ENCODE measurements at regions not wholly inside any gene's neighbourhood (a gene's known extent, or its start where the extent isn't known, plus 50 kb on each side); places are given as distances from the start of the nearest gene placed in this dataset.

DNA sequence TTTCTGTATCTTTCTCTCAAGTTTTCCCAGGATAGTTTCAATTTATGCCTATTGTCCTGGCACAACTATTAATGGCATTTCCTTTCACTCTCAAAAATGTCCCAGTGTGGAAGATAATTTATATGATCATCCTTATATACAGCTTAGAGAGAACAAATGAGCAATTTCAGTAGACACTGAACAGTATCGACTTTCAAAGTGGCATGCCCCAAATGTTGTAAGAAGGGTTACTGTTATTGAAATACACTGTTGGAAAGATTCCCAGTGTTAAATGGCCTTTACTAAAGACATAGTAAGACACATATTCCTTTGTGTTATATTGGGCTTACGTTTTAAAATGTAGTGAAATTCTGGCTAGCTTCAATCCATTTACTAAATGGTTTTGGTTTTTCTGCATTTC lies 202.3 kb upstream of the CDKN3 start:
- TF ChIP-seq, protein P1, sequence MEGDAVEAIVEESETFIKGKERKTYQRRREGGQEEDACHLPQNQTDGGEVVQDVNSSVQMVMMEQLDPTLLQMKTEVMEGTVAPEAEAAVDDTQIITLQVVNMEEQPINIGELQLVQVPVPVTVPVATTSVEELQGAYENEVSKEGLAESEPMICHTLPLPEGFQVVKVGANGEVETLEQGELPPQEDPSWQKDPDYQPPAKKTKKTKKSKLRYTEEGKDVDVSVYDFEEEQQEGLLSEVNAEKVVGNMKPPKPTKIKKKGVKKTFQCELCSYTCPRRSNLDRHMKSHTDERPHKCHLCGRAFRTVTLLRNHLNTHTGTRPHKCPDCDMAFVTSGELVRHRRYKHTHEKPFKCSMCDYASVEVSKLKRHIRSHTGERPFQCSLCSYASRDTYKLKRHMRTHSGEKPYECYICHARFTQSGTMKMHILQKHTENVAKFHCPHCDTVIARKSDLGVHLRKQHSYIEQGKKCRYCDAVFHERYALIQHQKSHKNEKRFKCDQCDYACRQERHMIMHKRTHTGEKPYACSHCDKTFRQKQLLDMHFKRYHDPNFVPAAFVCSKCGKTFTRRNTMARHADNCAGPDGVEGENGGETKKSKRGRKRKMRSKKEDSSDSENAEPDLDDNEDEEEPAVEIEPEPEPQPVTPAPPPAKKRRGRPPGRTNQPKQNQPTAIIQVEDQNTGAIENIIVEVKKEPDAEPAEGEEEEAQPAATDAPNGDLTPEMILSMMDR (conservative IDR thresholded peaks at IDR 0.05): no peak
- H3K27ac ChIP-seq (ENCODE audit: low read depth, low read length): no peak overlapping the region
- Mint-ChIP-seq H3K27me3 (ENCODE audit: insufficient read depth) (no peaks in the 10 kb centered on the region), H3K4me1 (peaks cover 8% of the 10 kb centered on the region), H3K27ac (no peak overlapping the region), H3K9me3 (peaks cover 26% of the 10 kb centered on the region), H3K36me3 (ENCODE audit: low read depth) (peaks cover 5% of the 10 kb centered on the region), H3K4me3 (no peak overlapping the region)
- no peaks in the 10 kb centered on the region for H3K36me3 ChIP-seq (ENCODE audit: control insufficient read depth, insufficient read depth, low read length)
- H3K9me3 ChIP-seq (ENCODE audit: control insufficient read depth, low read length): peaks cover 16% of the 10 kb centered on the region
- no peak overlapping the region for H3K9ac ChIP-seq (ENCODE audit: extremely low read depth, low read length, poor library complexity, severe bottlenecking)
- H3K27me3 ChIP-seq (ENCODE audit: control insufficient read depth, insufficient read depth, low read length, poor library complexity, severe bottlenecking): no peaks in the 10 kb centered on the region
- DNase-seq: no peak
- H3K4me3 ChIP-seq (ENCODE audit: low read length): no peak overlapping the region
- whole genome bisulfite sequencing, 2 experiments (ENCODE audit: insufficient coverage in 1 of 2, insufficient read length in 1 of 2): 87 to 93% methylated on average over 2 of the region's 2 CpGs
- H3K4me1 ChIP-seq (ENCODE audit: control insufficient read depth, insufficient read depth, low read length): peaks cover 3% of the 10 kb centered on the region

DNA sequence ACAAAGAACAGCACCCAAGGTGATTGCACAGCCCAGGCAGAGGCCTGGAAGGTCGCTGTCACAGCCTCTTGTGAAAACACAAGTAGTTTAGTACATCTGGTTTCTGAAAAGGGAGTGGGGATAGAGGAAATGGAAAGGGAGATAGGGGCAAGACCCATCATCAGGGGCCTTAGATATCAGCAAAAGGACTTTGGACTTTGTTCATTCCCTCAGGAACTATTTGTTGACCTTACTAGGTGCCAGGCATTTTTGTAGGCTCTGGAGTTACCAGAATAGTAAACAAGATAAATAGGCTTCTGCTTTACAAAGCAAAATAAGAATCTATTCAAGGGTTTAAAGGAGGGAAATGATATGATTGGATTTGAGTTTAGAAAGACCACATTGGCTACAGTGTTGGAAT lies 199.4 kb upstream of the CDKN3 start:
- Histone ChIP-seq H3K4me3 (ENCODE audit: low read length) (peak overlapping the region; percentile 13), H3K9me3 (ENCODE audit: control insufficient read depth, low read length) (peaks cover 35% of the 10 kb centered on the region), H3K4me1 (ENCODE audit: control insufficient read depth, insufficient read depth, low read length) (peaks cover 3% of the 10 kb centered on the region), H3K27ac (ENCODE audit: low read depth, low read length) (no peak overlapping the region), H3K27me3 (ENCODE audit: control insufficient read depth, insufficient read depth, low read length, poor library complexity, severe bottlenecking) (no peaks in the 10 kb centered on the region), H3K36me3 (ENCODE audit: control insufficient read depth, insufficient read depth, low read length) (no peaks in the 10 kb centered on the region), H3K9ac (ENCODE audit: extremely low read depth, low read length, poor library complexity, severe bottlenecking) (no peak overlapping the region)
- peaks cover 54% of the 10 kb centered on the region for H3K9me3 Mint-ChIP-seq
- 79 to 100% methylated on average over 1 of the region's 1 CpG for WGBS, 2 experiments (ENCODE audit: insufficient coverage in 1 of 2, insufficient read length in 1 of 2)
- DNase-seq: no peak
- H3K27ac Mint-ChIP-seq: no peak overlapping the region
- no peaks in the 10 kb centered on the region for H3K27me3 Mint-ChIP-seq (ENCODE audit: insufficient read depth)
- no peaks in the 10 kb centered on the region for H3K4me1 Mint-ChIP-seq
- TF ChIP-seq, protein P1 (conservative IDR thresholded peaks at IDR 0.05): no peak
- H3K36me3 Mint-ChIP-seq (ENCODE audit: low read depth): peaks cover 5% of the 10 kb centered on the region
- no peak overlapping the region for H3K4me3 Mint-ChIP-seq

DNA sequence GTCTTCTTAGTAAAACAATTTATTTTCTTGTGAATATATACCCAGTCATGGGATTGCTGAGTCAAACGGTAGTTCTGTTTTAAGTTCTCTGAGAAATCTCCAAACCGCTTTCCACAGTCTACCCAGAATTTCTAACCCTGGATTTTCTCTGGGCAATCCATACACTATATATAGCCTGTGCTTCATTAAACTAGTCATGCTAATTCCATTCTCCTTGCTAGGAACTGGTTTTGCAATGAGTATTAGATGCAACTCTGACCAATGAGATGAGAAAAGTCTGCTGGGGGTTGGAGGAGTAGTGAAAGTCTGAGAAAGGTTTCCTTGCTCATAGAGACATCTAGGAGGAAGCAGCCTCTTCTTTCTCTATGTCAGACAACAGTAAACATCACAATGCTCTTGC lies 196.1 kb upstream of the CDKN3 start:
- H3K4me1 ChIP-seq (ENCODE audit: control insufficient read depth, insufficient read depth, low read length): no peaks in the 10 kb centered on the region
- Mint-ChIP-seq H3K4me3 (no peak overlapping the region), H3K36me3 (ENCODE audit: low read depth) (peaks cover 5% of the 10 kb centered on the region), H3K27me3 (ENCODE audit: insufficient read depth) (no peaks in the 10 kb centered on the region), H3K4me1 (no peaks in the 10 kb centered on the region), H3K27ac (no peak overlapping the region), H3K9me3 (peaks cover 67% of the 10 kb centered on the region)
- H3K4me3 ChIP-seq (ENCODE audit: low read length): no peak overlapping the region
- peaks cover 43% of the 10 kb centered on the region for H3K9me3 ChIP-seq (ENCODE audit: control insufficient read depth, low read length)
- no peaks in the 10 kb centered on the region for H3K36me3 ChIP-seq (ENCODE audit: control insufficient read depth, insufficient read depth, low read length)
- no peak for DNase-seq
- no peak overlapping the region for H3K27ac ChIP-seq (ENCODE audit: low read depth, low read length)
- no peaks in the 10 kb centered on the region for H3K27me3 ChIP-seq (ENCODE audit: control insufficient read depth, insufficient read depth, low read length, poor library complexity, severe bottlenecking)
- no peak overlapping the region for H3K9ac ChIP-seq (ENCODE audit: extremely low read depth, low read length, poor library complexity, severe bottlenecking)
- 91 to 95% methylated on average over 2 of the region's 2 CpGs for WGBS, 2 experiments (ENCODE audit: insufficient coverage in 1 of 2, insufficient read length in 1 of 2)
- TF ChIP-seq, protein P1 (conservative IDR thresholded peaks at IDR 0.05): no peak

Measured in endodermal cell (in vitro differentiated cells).